ENCODE measurements at regions not wholly inside any gene's neighbourhood (a gene's known extent, or its start where the extent isn't known, plus 50 kb on each side); places are given as distances from the start of the nearest gene placed in this dataset.
A peak's percentile ranks its signal among the peaks of the same experiment; 100 is the strongest.

GRCh38 chr3:64998317-64998716 lies 310.5 kb upstream of the ADAMTS9 start:
- Histone ChIP-seq H3K27me3 (ENCODE audit: control insufficient read depth, insufficient read depth, low read length) (no peaks in the 10 kb centered on the region), H3K27ac (no peak overlapping the region), H3K36me3 (ENCODE audit: control insufficient read depth, insufficient read depth, low read length) (no peaks in the 10 kb centered on the region), H3K79me2 (no peaks in the 10 kb centered on the region), H2AFZ (no peak overlapping the region), H3K4me2 (ENCODE audit: low read length) (no peak overlapping the region), H3K9me3 (ENCODE audit: control insufficient read depth, low read length) (no peaks in the 10 kb centered on the region), H3K9ac (no peak overlapping the region), H3K4me1 (no peaks in the 10 kb centered on the region), H3K4me3 (ENCODE audit: low read depth, low read length) (no peak overlapping the region)
- TF ChIP-seq CTCF (IDR thresholded peaks at IDR 0.05): no peak

- H2AFZ ChIP-seq: no peak overlapping the region
- no peaks in the 10 kb centered on the region for H3K4me1 ChIP-seq
- no peak for TF ChIP-seq CTCF (IDR thresholded peaks at IDR 0.05)
- H3K36me3 ChIP-seq (ENCODE audit: control insufficient read depth, insufficient read depth, low read length): no peaks in the 10 kb centered on the region
- H3K27ac ChIP-seq: peak overlapping the region; percentile 8
- no peaks in the 10 kb centered on the region for H3K79me2 ChIP-seq
- no peak overlapping the region for H3K9ac ChIP-seq
- H3K4me2 ChIP-seq (ENCODE audit: low read length): no peak overlapping the region
- no peaks in the 10 kb centered on the region for H3K27me3 ChIP-seq (ENCODE audit: control insufficient read depth, insufficient read depth, low read length)
- no peak overlapping the region for H3K4me3 ChIP-seq (ENCODE audit: low read depth, low read length)
- H3K9me3 ChIP-seq (ENCODE audit: control insufficient read depth, low read length): no peaks in the 10 kb centered on the region
Measured at GRCh38 chr3:64995857-64996551, 308.2 kb upstream of the ADAMTS9 start.

GRCh38 chr3:64993781-64994180 lies 306.0 kb upstream of the ADAMTS9 start:
- H3K4me1 ChIP-seq: no peaks in the 10 kb centered on the region
- H3K79me2 ChIP-seq: no peaks in the 10 kb centered on the region
- H3K9ac ChIP-seq: no peak overlapping the region
- H3K4me2 ChIP-seq (ENCODE audit: low read length): no peak overlapping the region
- no peak overlapping the region for H2AFZ ChIP-seq
- no peak overlapping the region for H3K4me3 ChIP-seq (ENCODE audit: low read depth, low read length)
- no peaks in the 10 kb centered on the region for H3K9me3 ChIP-seq (ENCODE audit: control insufficient read depth, low read length)
- no peak overlapping the region for H3K27ac ChIP-seq
- H3K27me3 ChIP-seq (ENCODE audit: control insufficient read depth, insufficient read depth, low read length): no peaks in the 10 kb centered on the region
- no peak for TF ChIP-seq CTCF (IDR thresholded peaks at IDR 0.05)
- no peaks in the 10 kb centered on the region for H3K36me3 ChIP-seq (ENCODE audit: control insufficient read depth, insufficient read depth, low read length)

- Histone ChIP-seq H3K27ac (no peak overlapping the region), H3K36me3 (ENCODE audit: control insufficient read depth, insufficient read depth, low read length) (no peaks in the 10 kb centered on the region), H2AFZ (no peak overlapping the region), H3K27me3 (ENCODE audit: control insufficient read depth, insufficient read depth, low read length) (no peaks in the 10 kb centered on the region), H3K4me2 (ENCODE audit: low read length) (no peak overlapping the region), H3K9me3 (ENCODE audit: control insufficient read depth, low read length) (no peaks in the 10 kb centered on the region), H3K4me3 (ENCODE audit: low read depth, low read length) (no peak overlapping the region), H3K4me1 (no peaks in the 10 kb centered on the region), H3K9ac (no peak overlapping the region), H3K79me2 (no peaks in the 10 kb centered on the region)
- TF ChIP-seq CTCF (IDR thresholded peaks at IDR 0.05): no peak
Measured at GRCh38 chr3:64992530-64993285, 304.9 kb upstream of the ADAMTS9 start.

All from parathyroid adenoma (tissue), 2 donors.